ENCODE measurements at regions not wholly inside any gene's neighbourhood (a gene's known extent, or its start where the extent isn't known, plus 50 kb on each side); places are given as distances from the start of the nearest gene placed in this dataset.

DNA sequence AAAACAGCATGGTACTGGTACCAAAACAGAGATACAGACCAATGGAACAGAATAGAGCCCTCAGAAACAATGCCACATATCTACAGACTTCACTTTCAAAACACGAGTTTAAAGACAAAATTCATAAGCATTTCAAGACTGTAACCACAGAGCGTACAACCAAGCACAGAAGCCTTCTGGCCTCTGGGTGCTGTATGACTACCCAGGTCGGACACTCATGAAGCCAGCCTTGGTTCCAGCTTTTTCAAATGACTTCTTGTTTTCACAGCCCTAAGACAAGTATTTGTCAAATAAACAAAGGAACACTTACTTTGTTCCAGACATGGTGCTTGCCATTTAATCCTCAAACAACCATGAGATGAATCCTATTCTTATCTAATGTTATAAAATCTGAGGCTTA is 536.1 kb upstream of the NR3C2 start:
- H3K9me3 ChIP-seq = no peaks in the 10 kb centered on the region
- no peaks in the 10 kb centered on the region for H3K27me3 ChIP-seq
- H3K36me3 ChIP-seq = no peaks in the 10 kb centered on the region
- H3K4me1 ChIP-seq = peaks cover 20% of the 10 kb centered on the region
- TF ChIP-seq Cebpa-rat (IDR thresholded peaks at IDR 0.05) = no peak
- no peak overlapping the region for H3K4me2 ChIP-seq
- H3K4me3 ChIP-seq = no peak overlapping the region
- no peak overlapping the region for H3K27ac ChIP-seq
- no peaks in the 10 kb centered on the region for H4K20me1 ChIP-seq
- H3K9ac ChIP-seq = no peak overlapping the region

DNA sequence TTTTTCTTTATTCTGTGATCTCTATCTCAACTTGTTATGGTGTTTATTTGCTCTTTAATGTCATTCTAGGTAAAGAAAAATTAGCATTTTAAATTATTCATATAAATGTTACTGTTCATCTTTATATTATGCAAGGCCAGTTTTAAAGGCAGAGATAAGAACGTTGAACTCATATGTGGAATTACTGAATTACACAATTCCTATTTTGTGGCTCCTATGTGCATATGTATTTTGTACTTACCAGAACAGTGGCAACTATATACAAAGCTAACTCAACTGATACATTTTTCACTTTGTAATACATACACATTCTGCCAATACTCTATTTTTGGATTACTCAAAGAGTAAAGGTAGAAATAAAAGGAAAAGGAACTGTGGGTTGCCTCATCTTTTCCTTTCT is 533.2 kb upstream of the NR3C2 start:
- no peak overlapping the region for H3K4me2 ChIP-seq
- no peaks in the 10 kb centered on the region for H3K4me1 ChIP-seq
- H4K20me1 ChIP-seq = no peaks in the 10 kb centered on the region
- no peak overlapping the region for H3K27ac ChIP-seq
- no peaks in the 10 kb centered on the region for H3K9me3 ChIP-seq
- no peaks in the 10 kb centered on the region for H3K36me3 ChIP-seq
- H3K27me3 ChIP-seq = no peaks in the 10 kb centered on the region
- no peak overlapping the region for H3K9ac ChIP-seq
- no peak overlapping the region for H3K4me3 ChIP-seq
- TF ChIP-seq Cebpa-rat (IDR thresholded peaks at IDR 0.05) = no peak

DNA sequence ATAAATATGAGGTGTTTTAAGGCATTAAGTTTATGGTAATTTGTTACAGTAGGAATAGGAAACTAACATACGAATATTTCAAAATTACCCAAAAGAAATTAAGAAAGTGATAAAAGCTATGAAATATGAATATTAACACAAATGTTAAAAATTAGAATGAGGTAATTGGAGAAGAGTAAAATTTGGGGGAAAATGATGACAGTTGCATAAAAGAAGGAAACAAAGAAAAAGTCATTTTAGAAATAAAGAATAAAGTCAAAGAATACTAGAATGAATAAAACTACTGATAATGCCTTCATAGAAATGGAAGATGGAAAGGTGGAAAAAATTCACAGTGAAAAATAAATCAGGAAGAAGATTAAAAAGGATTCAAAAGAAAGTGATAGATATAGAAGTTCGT is 522.9 kb upstream of the NR3C2 start:
- Histone ChIP-seq H3K4me2 (no peak overlapping the region), H4K20me1 (no peaks in the 10 kb centered on the region), H3K36me3 (no peaks in the 10 kb centered on the region), H3K27ac (no peak overlapping the region), H3K4me1 (peaks cover 7% of the 10 kb centered on the region), H3K4me3 (no peak overlapping the region), H3K9me3 (no peaks in the 10 kb centered on the region), H3K27me3 (no peaks in the 10 kb centered on the region), H3K9ac (no peak overlapping the region)
- no peak for TF ChIP-seq Cebpa-rat (IDR thresholded peaks at IDR 0.05)

DNA sequence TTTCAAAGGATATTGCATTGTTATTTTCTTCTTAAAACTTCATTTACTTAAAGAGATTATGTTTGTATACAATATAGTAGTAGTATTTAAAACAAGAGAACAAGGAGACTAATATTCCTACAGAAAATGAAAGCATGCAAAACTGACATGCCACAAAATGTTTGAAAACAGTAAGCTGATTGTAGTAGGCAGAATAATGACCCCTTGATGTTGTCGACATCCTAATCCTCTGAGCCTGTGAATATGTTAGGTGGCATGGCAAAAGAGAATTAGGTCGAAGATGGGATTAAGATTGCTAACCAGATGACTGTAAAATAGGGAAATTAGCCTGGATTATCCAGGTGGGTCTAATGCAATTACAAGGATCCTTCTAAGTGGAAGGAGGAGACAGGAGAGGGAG is 522.2 kb upstream of the NR3C2 start:
- TF ChIP-seq Cebpa-rat (IDR thresholded peaks at IDR 0.05) = no peak
- no peak overlapping the region for H3K4me2 ChIP-seq
- H3K9me3 ChIP-seq = no peaks in the 10 kb centered on the region
- H4K20me1 ChIP-seq = no peaks in the 10 kb centered on the region
- no peak overlapping the region for H3K27ac ChIP-seq
- H3K4me3 ChIP-seq = no peak overlapping the region
- no peaks in the 10 kb centered on the region for H3K27me3 ChIP-seq
- H3K9ac ChIP-seq = no peak overlapping the region
- H3K36me3 ChIP-seq = no peaks in the 10 kb centered on the region
- H3K4me1 ChIP-seq = peaks cover 7% of the 10 kb centered on the region

DNA sequence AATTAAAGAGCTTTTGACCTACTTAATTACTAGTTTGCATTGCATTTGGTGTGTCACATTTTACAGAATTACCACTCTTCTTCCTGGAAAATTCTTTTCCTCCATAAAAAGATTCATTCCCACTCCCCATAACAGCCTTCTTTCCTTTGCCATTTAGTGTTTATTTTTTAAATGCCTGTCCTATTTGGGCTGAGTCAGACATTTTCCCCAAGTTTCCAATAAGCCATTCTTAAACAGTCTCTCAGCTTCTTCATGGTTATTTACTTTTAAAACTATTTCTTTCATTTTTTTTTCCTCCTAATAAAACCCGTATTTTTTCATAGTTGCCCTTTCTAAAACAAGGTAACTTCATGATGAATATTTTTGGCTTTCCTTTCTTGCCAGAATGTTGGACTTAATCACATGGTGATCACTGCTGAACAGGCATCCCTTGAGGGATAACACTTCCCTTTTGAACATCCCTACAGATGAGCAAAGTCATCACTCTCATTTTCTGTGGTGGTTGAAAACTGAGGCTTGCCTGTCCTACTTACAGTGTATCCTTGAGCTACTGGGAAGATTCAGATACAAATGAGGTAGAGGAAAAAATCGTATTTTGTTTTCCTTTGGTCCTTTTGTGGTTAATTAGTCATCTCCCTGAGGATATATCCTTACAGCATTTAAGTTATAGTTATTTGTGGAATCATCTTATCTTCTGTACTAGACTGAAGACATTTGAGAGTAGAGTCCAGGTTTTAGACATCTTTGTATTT is 520.5 kb upstream of the NR3C2 start:
- TF ChIP-seq Cebpa-rat (IDR thresholded peaks at IDR 0.05) = no peak
- H3K27me3 ChIP-seq = no peaks in the 10 kb centered on the region
- no peak overlapping the region for H3K9ac ChIP-seq
- H3K36me3 ChIP-seq = no peaks in the 10 kb centered on the region
- peaks cover 7% of the 10 kb centered on the region for H3K4me1 ChIP-seq
- no peaks in the 10 kb centered on the region for H4K20me1 ChIP-seq
- no peaks in the 10 kb centered on the region for H3K9me3 ChIP-seq
- H3K4me2 ChIP-seq = no peak overlapping the region
- no peak overlapping the region for H3K4me3 ChIP-seq
- no peak overlapping the region for H3K27ac ChIP-seq

DNA sequence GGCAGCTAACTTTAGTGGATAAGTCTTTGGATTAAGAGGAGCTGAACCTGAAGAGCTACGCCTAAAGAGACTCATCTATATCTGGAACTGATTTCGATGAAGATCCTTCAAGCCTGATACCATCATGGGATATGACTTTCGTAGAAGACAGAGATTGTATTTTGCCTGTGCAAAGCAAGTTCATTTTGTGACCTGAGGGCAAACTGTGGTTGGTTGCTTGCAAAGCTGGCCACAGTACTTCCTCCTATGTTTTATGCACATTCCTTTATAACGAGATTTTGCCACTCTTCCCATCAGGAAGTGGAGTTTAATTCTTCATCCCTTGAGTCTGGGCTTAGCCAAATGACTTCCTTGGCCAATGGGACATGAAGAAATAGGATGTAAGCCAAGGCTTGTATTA is 519.3 kb upstream of the NR3C2 start:
- Histone ChIP-seq H3K9ac (no peak overlapping the region), H4K20me1 (no peaks in the 10 kb centered on the region), H3K4me1 (peaks cover 7% of the 10 kb centered on the region), H3K9me3 (no peaks in the 10 kb centered on the region), H3K36me3 (no peaks in the 10 kb centered on the region), H3K4me3 (no peak overlapping the region), H3K27me3 (no peaks in the 10 kb centered on the region), H3K4me2 (no peak overlapping the region), H3K27ac (no peak overlapping the region)
- TF ChIP-seq Cebpa-rat (IDR thresholded peaks at IDR 0.05) = no peak

DNA sequence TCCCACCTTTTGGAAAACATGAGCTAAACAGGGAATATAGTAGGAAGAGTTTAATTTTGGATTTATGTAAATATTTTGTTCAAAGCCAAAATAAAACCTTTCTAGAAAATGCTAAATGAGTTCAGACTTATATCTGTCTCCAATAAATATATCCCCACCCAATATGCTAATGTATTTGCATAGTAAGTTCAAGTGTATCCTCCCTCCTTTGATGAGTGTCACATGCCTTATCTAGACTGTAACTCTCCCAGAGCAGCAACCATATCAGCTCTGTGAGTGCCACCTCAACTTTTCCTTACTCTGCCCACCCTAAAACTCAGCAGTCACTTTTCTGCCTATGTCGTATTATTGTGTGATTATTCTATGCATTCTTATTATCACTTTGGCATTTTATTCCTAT is 516.1 kb upstream of the NR3C2 start:
- Histone ChIP-seq H3K27me3 (no peaks in the 10 kb centered on the region), H3K27ac (no peak overlapping the region), H3K4me1 (peaks cover 7% of the 10 kb centered on the region), H3K4me2 (no peak overlapping the region), H3K36me3 (no peaks in the 10 kb centered on the region), H3K4me3 (no peak overlapping the region), H4K20me1 (no peaks in the 10 kb centered on the region), H3K9me3 (no peaks in the 10 kb centered on the region), H3K9ac (no peak overlapping the region)
- TF ChIP-seq Cebpa-rat (IDR thresholded peaks at IDR 0.05) = no peak

DNA sequence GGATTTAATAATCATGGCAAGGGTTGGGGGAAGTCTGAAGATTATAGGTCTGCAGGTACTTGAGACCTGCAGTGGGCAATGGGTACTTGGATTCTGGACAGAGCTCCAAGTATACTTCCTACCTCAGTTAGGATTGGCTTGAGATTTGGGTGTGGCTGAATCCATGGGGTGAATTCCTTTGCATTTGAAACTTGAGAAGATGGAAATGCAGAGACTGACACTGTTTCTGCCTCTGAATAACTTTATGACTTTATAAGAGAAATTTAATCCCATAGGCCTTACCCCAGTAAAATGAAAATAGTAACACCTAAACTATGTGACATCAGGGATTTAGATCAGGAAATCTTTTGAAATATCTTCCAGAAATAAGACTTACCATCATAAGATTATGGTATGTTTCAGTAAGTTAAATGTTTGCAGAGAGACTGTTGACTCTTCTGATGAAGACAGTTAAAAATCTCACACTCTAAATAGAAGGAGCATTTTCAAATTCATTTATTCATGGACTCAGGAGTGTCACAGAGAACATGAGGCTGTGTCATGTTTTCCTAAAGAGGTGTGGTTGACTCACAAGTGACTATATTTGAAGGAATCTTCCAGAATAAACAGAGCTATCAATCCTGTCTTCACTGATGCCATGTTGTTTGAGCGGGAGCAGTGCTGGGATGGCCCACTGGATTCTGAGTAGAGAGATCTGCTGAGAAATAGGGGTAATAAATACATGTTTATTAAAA is 513.5 kb upstream of the NR3C2 start:
- TF ChIP-seq Cebpa-rat (IDR thresholded peaks at IDR 0.05) = no peak

DNA sequence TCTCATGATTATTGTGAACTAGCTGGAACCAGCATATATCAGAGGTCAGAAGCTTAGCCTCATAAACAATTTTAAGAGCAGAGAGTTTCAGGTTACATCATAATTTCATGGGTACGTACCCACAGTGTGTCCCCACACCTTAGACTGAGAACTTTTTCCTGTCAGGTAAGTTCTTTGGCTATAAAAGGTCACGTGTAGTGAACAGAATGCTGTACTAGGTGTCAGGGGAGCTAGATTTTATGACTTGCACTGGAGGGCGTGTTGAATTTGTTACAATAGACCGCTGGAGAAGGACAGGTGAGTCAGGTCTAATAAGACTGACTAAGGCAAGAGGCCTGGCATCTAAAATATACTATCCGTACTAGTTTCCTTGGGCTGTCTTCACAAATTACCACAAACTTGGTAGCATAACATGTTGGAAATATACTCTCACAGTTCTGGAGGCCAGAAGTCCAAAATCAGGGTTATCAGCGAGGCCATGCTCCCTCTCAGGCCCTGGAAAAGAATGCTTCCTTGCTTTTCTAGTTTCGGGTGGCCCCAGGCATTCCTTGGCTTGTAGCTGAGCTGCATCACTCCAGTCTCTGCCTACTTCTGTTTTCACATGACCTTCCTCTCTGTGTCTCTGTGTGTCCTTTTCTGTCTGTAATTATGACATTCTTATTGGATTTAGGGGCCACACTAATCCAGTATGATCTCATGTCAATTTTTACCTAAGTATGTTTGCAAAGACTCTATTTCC is 512.0 kb upstream of the NR3C2 start:
- Histone ChIP-seq H3K4me3 (no peak overlapping the region), H3K4me2 (no peak overlapping the region)
- no peak for TF ChIP-seq Cebpa-rat (IDR thresholded peaks at IDR 0.05)

More for the DNA sequence above, 513.5 kb upstream of the NR3C2 start:
- Histone ChIP-seq H3K4me3 (no peak overlapping the region), H3K4me1 (no peaks in the 10 kb centered on the region), H3K27ac (no peak overlapping the region), H3K9ac (no peak overlapping the region), H3K36me3 (no peaks in the 10 kb centered on the region), H3K9me3 (no peaks in the 10 kb centered on the region), H4K20me1 (no peaks in the 10 kb centered on the region), H3K27me3 (no peaks in the 10 kb centered on the region), H3K4me2 (no peak overlapping the region)

DNA sequence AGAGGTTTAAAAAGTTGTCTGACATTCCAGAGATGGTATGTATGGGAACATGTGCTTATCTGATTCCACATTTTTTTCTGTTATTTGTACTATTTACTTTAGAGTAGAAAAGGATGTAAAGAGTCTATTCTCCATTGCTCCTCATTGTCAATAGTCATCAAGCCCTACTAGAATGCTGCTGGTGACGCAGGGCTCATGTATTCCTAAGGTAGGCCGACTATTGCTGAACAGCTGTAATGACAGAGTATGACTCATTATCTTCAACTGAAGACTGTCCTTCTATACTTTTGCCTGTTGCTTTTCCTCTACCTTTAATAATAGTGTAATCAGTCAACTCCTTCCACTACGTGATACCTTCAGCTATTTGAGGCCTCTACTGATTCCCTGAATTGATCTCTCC is 509.1 kb upstream of the NR3C2 start:
- Histone ChIP-seq H3K27me3 (no peaks in the 10 kb centered on the region), H3K27ac (no peak overlapping the region), H4K20me1 (no peaks in the 10 kb centered on the region), H3K4me3 (no peak overlapping the region), H3K9me3 (no peaks in the 10 kb centered on the region), H3K36me3 (no peaks in the 10 kb centered on the region), H3K4me1 (no peaks in the 10 kb centered on the region), H3K9ac (no peak overlapping the region), H3K4me2 (no peak overlapping the region)
- no peak for TF ChIP-seq Cebpa-rat (IDR thresholded peaks at IDR 0.05)

More for the DNA sequence above, 512.0 kb upstream of the NR3C2 start:
- Histone ChIP-seq H3K9ac (no peak overlapping the region), H4K20me1 (no peaks in the 10 kb centered on the region), H3K36me3 (no peaks in the 10 kb centered on the region), H3K9me3 (no peaks in the 10 kb centered on the region), H3K4me1 (no peaks in the 10 kb centered on the region), H3K27me3 (no peaks in the 10 kb centered on the region), H3K27ac (no peak overlapping the region)
